ENCODE measurements at regions not wholly inside any gene's neighbourhood (a gene's known extent, or its start where the extent isn't known, plus 50 kb on each side); places are given as distances from the start of the nearest gene placed in this dataset.

DNA sequence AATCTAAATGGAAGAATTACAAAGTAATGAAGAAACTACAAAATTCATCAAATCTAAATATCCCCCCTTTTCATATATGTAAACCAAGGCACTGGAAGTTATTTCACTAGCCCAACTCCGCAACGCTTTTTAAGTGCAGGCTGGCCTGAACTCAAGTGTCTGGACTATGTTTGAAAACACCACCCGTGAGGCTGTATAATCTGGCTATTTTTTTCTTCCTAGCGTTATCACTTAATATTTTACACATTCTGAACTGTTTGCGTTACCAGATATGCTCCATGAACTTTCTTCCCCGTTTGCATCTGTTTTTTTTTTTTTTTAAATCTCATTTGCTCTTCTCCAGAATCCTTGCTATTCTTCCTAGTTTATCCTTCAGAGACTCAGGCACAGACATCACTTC lies 619.5 kb upstream of the CBLB start:
- TF ChIP-seq POU2F2 (IDR thresholded peaks at IDR 0.05; ENCODE audit: low read depth, low read length) (no peak), POLR2A (IDR thresholded peaks at IDR 0.05; ENCODE audit: low read depth, low read length) (no peak), TAF1 (IDR thresholded peaks at IDR 0.05; ENCODE audit: low read depth, low read length) (no peak), SPI1 (IDR thresholded peaks at IDR 0.05; ENCODE audit: low read depth, low read length) (no peak), POLR2AphosphoS5 (IDR thresholded peaks at IDR 0.05; ENCODE audit: low read depth, low read length) (no peak)

All from GM12891 (cell line).